EL (cell line): ENCODE measurements at regions not wholly inside any gene's neighbourhood (a gene's known extent, or its start where the extent isn't known, plus 50 kb on each side); places are given as distances from the start of the nearest gene placed in this dataset.
"Not testable (repeated sequence)": the region's sequence is repeated elsewhere in the genome, so short reads cannot be mapped to it uniquely, and the experiment has no call there.

Experiments
- DNase-seq: peaks from one replicate; pipeline ENCODE4 v3.0.0-alpha.2; 2016

GRCh38 chr18:51330739-51331138, 133.3 kb upstream of the MEX3C start:
- no peak for DNase-seq

- no peak for DNase-seq
Measured at GRCh38 chr18:51337406-51337805, 139.9 kb upstream of the MEX3C start.

GRCh38 chr18:51339856-51340255, 142.4 kb upstream of the MEX3C start:
- no peak for DNase-seq

- no peak for DNase-seq
Measured at GRCh38 chr18:51340332-51340731, 142.9 kb upstream of the MEX3C start.

GRCh38 chr18:51342815-51343214, 145.3 kb upstream of the MEX3C start:
- peak; percentile 1 for DNase-seq

GRCh38 chr18:51345848-51346391, 148.4 kb upstream of the MEX3C start:
- DNase-seq: no peak

- no peak for DNase-seq
Measured at GRCh38 chr18:51346404-51346803, 148.9 kb upstream of the MEX3C start.

- no peak for DNase-seq
Measured at GRCh38 chr18:51350081-51350480, 152.6 kb upstream of the MEX3C start.

- DNase-seq: no peak
Measured at GRCh38 chr18:51355841-51356240, 158.4 kb upstream of the MEX3C start.

- not testable (repeated sequence) for DNase-seq
Measured at GRCh38 chr18:51360301-51360700, 162.8 kb upstream of the MEX3C start.

- DNase-seq: no peak
Measured at GRCh38 chr18:51361130-51361860, 163.8 kb upstream of the MEX3C start.

GRCh38 chr18:51363384-51363783, 165.9 kb upstream of the MEX3C start:
- DNase-seq: no peak

GRCh38 chr18:51370996-51371395, 173.5 kb upstream of the MEX3C start:
- DNase-seq: no peak

- no peak for DNase-seq
Measured at GRCh38 chr18:51371929-51372328, 174.4 kb upstream of the MEX3C start.

GRCh38 chr18:51382081-51382480, 184.6 kb upstream of the MEX3C start:
- no peak for DNase-seq

- no peak for DNase-seq
Measured at GRCh38 chr18:51383116-51383515, 185.6 kb upstream of the MEX3C start.

GRCh38 chr18:51383711-51384110, 186.2 kb upstream of the MEX3C start:
- no peak for DNase-seq

- DNase-seq: no peak
Measured at GRCh38 chr18:51385270-51385669, 187.8 kb upstream of the MEX3C start.

GRCh38 chr18:51390702-51391101, 193.2 kb upstream of the MEX3C start:
- no peak for DNase-seq

GRCh38 chr18:51391215-51391614, 193.7 kb upstream of the MEX3C start:
- DNase-seq: no peak

- DNase-seq: no peak
Measured at GRCh38 chr18:51391731-51392130, 194.2 kb upstream of the MEX3C start.

GRCh38 chr18:51397347-51397962, 200.0 kb upstream of the MEX3C start:
- no peak for DNase-seq

GRCh38 chr18:51398104-51398503, 200.6 kb upstream of the MEX3C start:
- no peak for DNase-seq

GRCh38 chr18:51399491-51400122, 202.1 kb upstream of the MEX3C start:
- DNase-seq: no peak
